ENCODE measurements at regions not wholly inside any gene's neighbourhood (a gene's known extent, or its start where the extent isn't known, plus 50 kb on each side); places are given as distances from the start of the nearest gene placed in this dataset.

GRCh38 chr11:95499516-95500135 lies 268.6 kb upstream of the SESN3 start:
- TF ChIP-seq, protein P1, sequence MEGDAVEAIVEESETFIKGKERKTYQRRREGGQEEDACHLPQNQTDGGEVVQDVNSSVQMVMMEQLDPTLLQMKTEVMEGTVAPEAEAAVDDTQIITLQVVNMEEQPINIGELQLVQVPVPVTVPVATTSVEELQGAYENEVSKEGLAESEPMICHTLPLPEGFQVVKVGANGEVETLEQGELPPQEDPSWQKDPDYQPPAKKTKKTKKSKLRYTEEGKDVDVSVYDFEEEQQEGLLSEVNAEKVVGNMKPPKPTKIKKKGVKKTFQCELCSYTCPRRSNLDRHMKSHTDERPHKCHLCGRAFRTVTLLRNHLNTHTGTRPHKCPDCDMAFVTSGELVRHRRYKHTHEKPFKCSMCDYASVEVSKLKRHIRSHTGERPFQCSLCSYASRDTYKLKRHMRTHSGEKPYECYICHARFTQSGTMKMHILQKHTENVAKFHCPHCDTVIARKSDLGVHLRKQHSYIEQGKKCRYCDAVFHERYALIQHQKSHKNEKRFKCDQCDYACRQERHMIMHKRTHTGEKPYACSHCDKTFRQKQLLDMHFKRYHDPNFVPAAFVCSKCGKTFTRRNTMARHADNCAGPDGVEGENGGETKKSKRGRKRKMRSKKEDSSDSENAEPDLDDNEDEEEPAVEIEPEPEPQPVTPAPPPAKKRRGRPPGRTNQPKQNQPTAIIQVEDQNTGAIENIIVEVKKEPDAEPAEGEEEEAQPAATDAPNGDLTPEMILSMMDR (IDR thresholded peaks at IDR 0.05; ENCODE audit: low read depth, low read length) = no peak
- DNase-seq (ENCODE audit: extremely low read depth, low read depth) = no peak

GRCh38 chr11:95498722-95499425 lies 267.9 kb upstream of the SESN3 start:
- no peak for DNase-seq (ENCODE audit: extremely low read depth, low read depth)
- TF ChIP-seq, protein P1 (IDR thresholded peaks at IDR 0.05; ENCODE audit: low read depth, low read length) = no peak

- TF ChIP-seq, protein P1 (IDR thresholded peaks at IDR 0.05; ENCODE audit: low read depth, low read length) = no peak
- DNase-seq (ENCODE audit: extremely low read depth, low read depth) = no peak
These were observed 265.9 kb upstream of the SESN3 start for GRCh38 chr11:95496901-95497300.

DNA sequence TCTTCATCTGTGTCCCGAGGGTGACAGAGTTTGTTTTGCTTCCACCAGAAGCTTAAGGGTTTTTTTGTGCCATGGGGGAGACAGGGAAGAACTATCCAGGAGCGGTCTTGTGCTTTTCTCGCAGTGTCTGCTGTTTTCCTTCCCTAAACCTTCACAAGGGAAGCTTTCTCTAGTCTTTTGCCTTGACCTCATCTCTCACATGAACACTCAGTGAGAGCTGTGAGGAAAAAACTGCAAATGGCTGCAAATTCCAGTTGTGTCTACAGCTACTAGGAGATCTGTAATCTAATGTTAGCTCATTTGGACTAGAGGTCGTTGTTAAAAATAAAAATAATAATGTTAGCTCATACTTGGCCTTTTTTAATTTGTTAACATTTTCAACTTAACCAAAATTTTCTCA lies 264.7 kb upstream of the SESN3 start:
- DNase-seq (ENCODE audit: extremely low read depth, low read depth) = no peak
- TF ChIP-seq, protein P1 (IDR thresholded peaks at IDR 0.05; ENCODE audit: low read depth, low read length) = no peak

DNA sequence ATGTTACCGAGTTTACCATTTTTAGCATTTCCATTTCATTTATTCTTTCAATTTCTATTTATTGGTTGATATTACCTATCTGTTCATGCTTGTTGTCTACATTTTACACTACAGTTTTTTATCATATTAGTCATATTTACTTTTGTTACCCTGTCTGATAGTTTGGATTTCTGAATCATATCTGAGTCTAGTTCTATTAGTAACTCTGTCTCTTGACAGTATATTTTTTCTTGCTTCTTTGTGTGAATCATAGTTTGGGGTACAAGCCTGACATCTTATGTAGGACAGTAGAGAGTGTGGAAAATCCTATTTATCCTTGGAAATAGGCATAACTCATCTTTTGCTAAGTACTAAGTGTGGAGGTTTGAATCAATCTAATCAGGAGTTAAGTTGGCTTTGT lies 263.9 kb upstream of the SESN3 start:
- TF ChIP-seq, protein P1 (IDR thresholded peaks at IDR 0.05; ENCODE audit: low read depth, low read length) = no peak
- no peak for DNase-seq (ENCODE audit: extremely low read depth, low read depth)

- TF ChIP-seq, protein P1 (IDR thresholded peaks at IDR 0.05; ENCODE audit: low read depth, low read length) = no peak
- no peak for DNase-seq (ENCODE audit: extremely low read depth, low read depth)
These were observed 263.2 kb upstream of the SESN3 start for GRCh38 chr11:95494167-95494566.

GRCh38 chr11:95490625-95491024 lies 259.6 kb upstream of the SESN3 start:
- no peak for DNase-seq (ENCODE audit: extremely low read depth, low read depth)
- TF ChIP-seq, protein P1 (IDR thresholded peaks at IDR 0.05; ENCODE audit: low read depth, low read length) = no peak

All from AG09319 (cell line).